ENCODE measurements at regions not wholly inside any gene's neighbourhood (a gene's known extent, or its start where the extent isn't known, plus 50 kb on each side); places are given as distances from the start of the nearest gene placed in this dataset.

- Mint-ChIP-seq H3K9me3 (peaks cover 7 to 9% of the 10 kb centered on the region in 2 experiments; a peak in 4 of 5 replicates), H3K27ac (no peak overlapping the region), H3K27me3 (ENCODE audit: low read depth) (no peaks in the 10 kb centered on the region), H3K4me1 (peaks cover 0 to 3% of the 10 kb centered on the region in 2 experiments; a peak in 2 of 4 replicates), H3K4me3 (no peak overlapping the region), H3K36me3 (ENCODE audit: insufficient read depth in 1 of 3, low read depth in 3 of 3) (peaks cover 0 to 5% (median 0%) of the 10 kb centered on the region in 3 experiments; a peak in 4 of 7 replicates)
- H3K9ac ChIP-seq (ENCODE audit: extremely low read depth, insufficient read length, low read length), result no peak overlapping the region
- no peak overlapping the region for H3K4me2 ChIP-seq (ENCODE audit: insufficient read depth, insufficient read length, low read length)
- no peak overlapping the region for H2BK12ac ChIP-seq (ENCODE audit: insufficient read length, low read depth, low read length)
- H3K79me2 ChIP-seq (ENCODE audit: insufficient read depth, low read length), result no peaks in the 10 kb centered on the region
- H3K9me3 ChIP-seq (ENCODE audit: control insufficient read depth, low read depth, low read length), result no peaks in the 10 kb centered on the region
- H4K91ac ChIP-seq (ENCODE audit: insufficient read length, low read depth, low read length), result no peak overlapping the region
- no peak overlapping the region for H3K18ac ChIP-seq (ENCODE audit: insufficient read length, low read depth, low read length)
- H3K23me2 ChIP-seq (ENCODE audit: insufficient read length, low read depth, low read length, poor library complexity, severe bottlenecking), result no peaks in the 10 kb centered on the region
- TF ChIP-seq CTCF (conservative IDR thresholded peaks at IDR 0.05), result no peak
- H2BK20ac ChIP-seq (ENCODE audit: low read depth, low read length, poor library complexity, severe bottlenecking), result no peak overlapping the region
- no peak overlapping the region for H2AK5ac ChIP-seq (ENCODE audit: insufficient read length, low read length)
- no peak overlapping the region for H3K23ac ChIP-seq (ENCODE audit: insufficient read length, low read depth, low read length)
- no peak overlapping the region for H3K27ac ChIP-seq (ENCODE audit: insufficient read length, low read depth, low read length)
- DNase-seq, result no peak
- no peaks in the 10 kb centered on the region for H3K27me3 ChIP-seq (ENCODE audit: insufficient read depth, low read length)
- no peak overlapping the region for H3K4ac ChIP-seq (ENCODE audit: low read depth, low read length)
- H4K20me1 ChIP-seq (ENCODE audit: control insufficient read depth, insufficient read depth, insufficient read length), result no peaks in the 10 kb centered on the region
- no peak overlapping the region for H2AFZ ChIP-seq (ENCODE audit: low read length)
- H3T11ph ChIP-seq (ENCODE audit: low read length), result no peak overlapping the region
- no peak overlapping the region for H2BK120ac ChIP-seq (ENCODE audit: low read depth, low read length, poor library complexity, severe bottlenecking)
- H3K4me1 ChIP-seq (ENCODE audit: insufficient read depth, low read length), result no peaks in the 10 kb centered on the region
- H4K8ac ChIP-seq (replicated peaks; ENCODE audit: insufficient read length, low read depth, low read length), result no peak overlapping the region
- no peak overlapping the region for H2BK5ac ChIP-seq (ENCODE audit: insufficient read length, low read length)
- H4K5ac ChIP-seq (ENCODE audit: insufficient read length, low read depth, low read length), result no peak overlapping the region
- H3K56ac ChIP-seq (ENCODE audit: insufficient read length, low read depth, low read length), result no peak overlapping the region
- H2BK15ac ChIP-seq (ENCODE audit: low read depth, low read length), result no peak overlapping the region
- no CpG with 5 or more reads among the region's 1 CpG for WGBS (ENCODE audit: extremely low coverage, insufficient read length, low lambda C conversion rate)
- H3K79me1 ChIP-seq (ENCODE audit: insufficient read depth, low read depth, low read length, poor library complexity, severe bottlenecking), result no peaks in the 10 kb centered on the region
- no peak overlapping the region for H3K14ac ChIP-seq (ENCODE audit: insufficient read depth, low read length)
Measured at GRCh38 chr6:120774275-120774674, 560.0 kb downstream of the TBC1D32 start.

All from H9 (cell line).